GM21528 (cell line): ENCODE measurements at regions not wholly inside any gene's neighbourhood (a gene's known extent, or its start where the extent isn't known, plus 50 kb on each side); places are given as distances from the start of the nearest gene placed in this dataset.

Source experiments
- ATAC-seq: cut with Tn5 transposase; IDR thresholded peaks from one replicate; pipeline ENCODE4 v1.9.1; 2021; ENCODE audit warnings: mild to moderate bottlenecking, moderate library complexity; ENCODE audit not compliant: unreplicated experiment, low FRiP score

DNA sequence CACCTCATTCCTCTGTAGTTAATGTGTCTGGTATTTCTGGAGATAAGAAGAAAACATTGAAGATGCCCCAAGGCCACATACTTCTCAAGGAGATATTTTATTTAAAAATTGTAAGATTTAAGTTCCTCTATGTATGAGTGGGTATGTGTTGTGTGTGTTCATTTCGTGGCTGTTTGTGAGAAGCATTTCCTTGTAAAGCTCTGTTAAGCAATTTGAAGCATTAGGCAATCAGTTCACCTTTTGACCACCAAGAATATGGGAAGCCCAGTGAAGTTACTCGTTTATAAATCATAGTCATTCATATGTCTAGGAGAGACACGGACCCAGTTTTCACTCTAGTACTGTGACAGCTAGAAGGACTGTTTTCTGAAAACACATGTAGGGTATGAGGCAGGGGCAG, 717.6 kb upstream of the MAP3K7 start:
- no peak for ATAC-seq

DNA sequence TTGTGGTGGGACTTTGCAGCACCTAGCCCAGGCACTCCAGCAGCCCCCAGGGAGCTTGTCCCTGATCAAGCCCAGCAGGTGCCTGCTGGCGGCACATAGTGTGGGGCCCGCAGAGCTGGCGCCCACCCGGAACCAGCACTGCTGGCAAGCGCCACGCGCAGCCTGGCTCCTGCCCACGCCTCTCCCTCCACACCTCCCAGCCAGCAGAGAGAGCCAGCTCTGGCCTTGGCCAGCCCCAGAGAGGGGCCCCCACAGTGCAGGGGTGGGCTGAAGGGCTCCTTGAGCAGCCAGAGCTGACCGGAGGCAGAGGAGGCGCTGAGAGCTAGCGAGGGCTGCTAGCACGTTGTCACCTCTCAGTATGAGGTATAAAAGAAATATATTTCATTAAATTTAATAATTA, 716.5 kb upstream of the MAP3K7 start:
- ATAC-seq, result no peak

DNA sequence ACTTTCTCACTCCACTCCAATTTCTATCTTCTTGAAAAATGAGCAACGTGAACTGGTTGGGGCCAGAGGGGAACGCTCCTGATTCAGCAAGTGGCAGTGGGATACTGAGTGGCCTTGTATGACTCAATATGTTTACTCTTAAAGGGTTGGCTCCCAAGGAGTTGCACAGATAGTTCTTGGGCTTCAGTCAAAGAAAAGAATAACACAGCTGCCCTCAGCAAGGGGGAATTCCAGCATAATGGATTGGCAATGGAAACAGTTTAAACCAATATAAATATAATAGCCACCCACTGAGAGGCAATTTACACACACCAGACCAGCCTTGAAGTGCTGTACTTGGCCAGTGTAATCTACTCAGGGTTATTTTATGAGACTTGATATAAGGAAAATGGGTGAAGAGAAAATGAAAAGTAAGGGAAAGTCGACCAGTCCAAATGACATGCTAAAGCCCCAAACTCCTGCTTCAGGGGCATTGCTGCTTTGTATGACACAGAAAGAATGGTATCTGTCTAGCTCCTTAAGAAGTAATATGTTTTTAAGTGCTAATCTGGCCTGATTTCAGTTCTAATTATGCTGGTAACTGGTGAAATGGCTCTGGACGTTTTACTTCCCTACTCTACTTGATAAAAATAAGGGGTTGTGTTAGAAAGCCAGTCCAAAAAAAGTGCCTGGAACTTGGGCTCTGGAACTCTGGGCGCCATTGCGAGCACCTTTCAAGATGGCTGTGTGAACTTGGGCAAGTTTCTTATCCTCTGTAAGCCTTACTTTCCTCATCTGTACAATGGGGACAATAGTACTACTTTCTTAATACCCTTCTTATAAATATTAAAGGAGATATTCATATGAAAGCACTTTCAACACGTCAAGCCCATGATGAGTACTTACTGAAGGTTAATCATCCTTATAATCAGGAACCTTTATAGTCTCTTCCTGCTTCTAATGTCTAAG, 712.9 kb upstream of the MAP3K7 start:
- ATAC-seq, result no peak

GRCh38 chr6:91298543-91299145, 711.8 kb upstream of the MAP3K7 start:
- ATAC-seq, result no peak

GRCh38 chr6:91293395-91293794, 706.5 kb upstream of the MAP3K7 start:
- no peak for ATAC-seq

DNA sequence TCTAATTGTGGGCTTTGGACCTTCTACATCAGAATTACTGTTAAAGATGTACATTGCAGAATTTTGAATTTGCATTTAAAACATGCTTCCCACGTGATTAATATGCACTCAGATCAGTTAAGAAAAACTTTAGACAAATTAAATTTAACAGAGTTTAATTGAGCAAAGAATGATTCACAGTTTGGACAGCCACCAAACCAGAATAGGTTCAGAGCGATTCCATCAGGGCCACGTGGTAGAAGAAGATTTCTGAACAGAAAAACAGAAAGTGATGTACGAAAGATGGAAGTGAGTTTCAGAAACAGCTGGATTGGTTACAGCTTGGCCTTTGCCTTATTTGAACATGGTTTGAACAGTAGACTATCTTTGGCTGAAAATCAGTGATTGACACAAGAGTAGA, 704.2 kb upstream of the MAP3K7 start:
- no peak for ATAC-seq

DNA sequence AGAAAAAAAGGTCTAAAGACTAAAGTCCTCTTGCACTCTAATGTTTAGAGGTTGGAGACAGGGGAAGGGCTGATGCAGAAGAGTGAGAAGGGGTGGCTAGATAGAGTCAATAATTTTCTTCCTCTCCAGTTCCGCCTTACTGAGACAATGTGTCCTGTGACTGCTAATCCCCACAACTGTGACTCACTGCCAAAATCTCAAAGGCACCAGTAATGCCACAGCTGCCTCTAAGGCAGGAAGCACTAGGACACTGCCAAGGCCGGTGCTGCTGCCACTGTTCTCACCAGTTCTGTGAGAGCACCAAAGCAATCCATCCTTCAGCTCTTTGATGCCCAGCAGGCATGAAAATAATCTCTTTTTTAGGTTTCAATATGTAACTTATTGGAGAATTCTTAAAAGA, 701.9 kb upstream of the MAP3K7 start:
- ATAC-seq, result no peak

GRCh38 chr6:91281901-91282300, 695.0 kb upstream of the MAP3K7 start:
- ATAC-seq, result no peak

DNA sequence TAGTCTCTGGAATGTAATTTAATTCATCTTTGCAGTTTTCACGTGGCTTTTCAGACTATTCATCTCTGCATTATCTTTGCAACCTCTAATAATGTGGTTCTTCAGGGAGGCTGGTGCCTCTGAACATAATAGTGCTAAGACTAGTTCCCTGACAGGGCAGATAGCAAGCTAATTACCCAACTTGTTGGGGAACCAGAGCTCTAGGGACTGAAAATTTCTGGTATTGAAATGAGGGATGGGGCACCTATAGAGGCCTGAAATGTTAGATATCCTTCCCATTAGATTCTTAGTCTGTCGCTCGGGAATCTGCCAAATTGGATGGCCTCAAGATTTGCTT, 693.6 kb upstream of the MAP3K7 start:
- no peak for ATAC-seq

GRCh38 chr6:91279740-91280493, 693.0 kb upstream of the MAP3K7 start:
- no peak for ATAC-seq

DNA sequence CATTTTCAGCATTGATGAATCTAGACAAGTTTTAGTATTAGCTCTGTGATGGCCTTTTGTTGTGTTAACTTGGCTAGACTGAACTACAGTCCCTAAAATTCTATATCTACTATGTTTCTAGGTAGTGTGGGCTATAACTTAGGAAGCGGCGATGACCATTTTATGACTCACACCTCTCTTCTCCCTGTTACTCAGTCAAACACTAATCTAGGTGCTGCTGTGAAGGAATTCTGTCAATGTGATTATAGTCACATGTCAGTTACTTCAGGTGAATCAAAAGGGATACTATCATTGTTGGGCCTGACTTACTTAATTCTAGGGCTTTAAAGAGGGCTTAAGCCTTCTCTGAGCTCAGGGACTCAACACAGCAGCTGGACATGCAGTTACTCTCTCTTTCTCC, 691.5 kb upstream of the MAP3K7 start:
- no peak for ATAC-seq

DNA sequence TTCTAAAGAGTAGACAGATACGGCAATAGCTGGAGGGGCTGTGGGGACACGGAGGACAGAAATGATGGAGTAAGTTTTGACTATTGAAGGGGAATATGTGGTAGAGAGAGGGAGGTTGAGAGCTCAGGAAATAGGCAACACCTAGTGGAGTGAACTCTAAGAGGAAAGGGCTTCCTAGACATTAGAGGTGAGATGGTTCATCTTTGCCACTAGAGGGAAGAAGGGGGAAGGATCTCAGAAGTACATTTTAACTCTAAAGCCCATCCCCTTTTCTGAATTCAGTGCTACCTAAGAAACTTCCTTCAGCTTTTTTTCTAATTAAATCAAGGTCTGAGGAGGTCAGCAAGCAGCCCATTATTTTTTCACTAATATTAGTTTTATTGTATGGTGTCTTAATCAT, 689.4 kb upstream of the MAP3K7 start:
- ATAC-seq, result no peak

DNA sequence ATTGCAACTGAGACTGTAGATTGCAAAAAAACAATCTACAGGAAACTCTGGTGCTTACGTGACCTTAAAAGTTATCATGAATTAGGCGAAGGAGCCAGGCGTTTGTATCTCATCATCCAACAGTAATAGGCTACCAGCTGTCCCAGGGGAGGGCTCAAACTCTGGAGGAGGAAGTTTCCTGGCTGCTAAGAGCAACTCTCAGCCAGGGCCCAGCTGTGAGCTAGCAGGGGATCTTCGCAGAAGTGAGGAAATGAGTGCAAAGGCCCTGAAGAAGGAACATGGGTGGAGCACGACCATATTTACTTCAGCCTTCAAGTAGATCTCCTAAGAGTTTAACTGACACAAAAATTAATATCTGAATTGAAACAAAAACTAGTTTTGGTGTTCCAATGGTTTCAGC, 686.9 kb upstream of the MAP3K7 start:
- no peak for ATAC-seq

DNA sequence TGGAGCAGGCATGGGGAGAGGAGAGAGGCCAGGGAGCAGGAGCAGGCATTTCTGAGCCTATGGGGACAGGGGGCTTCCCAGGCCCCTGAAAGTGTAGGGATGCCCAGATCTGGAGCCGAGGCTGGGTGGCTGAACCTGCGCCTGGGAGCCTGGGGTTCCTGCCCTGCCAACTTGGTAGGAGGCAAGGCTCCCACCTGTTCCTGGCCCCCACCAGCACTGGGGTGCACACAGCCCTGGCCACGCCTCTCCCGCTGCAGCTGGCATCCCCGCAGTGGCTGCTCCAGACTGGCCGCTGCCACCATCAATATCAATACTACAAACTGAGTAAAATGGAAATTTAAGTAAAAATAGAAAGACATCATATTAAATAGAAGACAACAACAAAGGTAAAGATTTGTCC, 684.9 kb upstream of the MAP3K7 start:
- ATAC-seq, result no peak

DNA sequence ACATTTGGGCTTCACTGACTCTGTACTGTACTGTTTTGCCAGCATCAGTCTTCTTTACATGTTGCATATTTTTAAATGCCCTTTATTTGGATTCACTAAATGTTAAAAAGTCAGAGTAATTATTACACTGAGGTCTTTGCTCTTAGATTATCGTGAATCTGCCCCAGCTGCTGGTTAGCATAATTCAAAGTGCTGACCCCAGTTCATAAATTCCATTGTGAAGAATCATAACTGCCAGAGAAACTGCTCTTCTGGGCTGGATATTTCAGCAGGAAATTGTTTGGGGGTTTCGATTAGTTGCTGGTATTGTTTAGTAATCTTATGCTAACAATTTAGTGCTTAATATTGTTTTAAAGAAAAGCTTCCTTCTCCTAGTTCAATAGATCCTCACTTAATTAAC, 682.1 kb upstream of the MAP3K7 start:
- ATAC-seq, result no peak

- no peak for ATAC-seq
Observed at GRCh38 chr6:91267246-91267645, 680.4 kb upstream of the MAP3K7 start.

DNA sequence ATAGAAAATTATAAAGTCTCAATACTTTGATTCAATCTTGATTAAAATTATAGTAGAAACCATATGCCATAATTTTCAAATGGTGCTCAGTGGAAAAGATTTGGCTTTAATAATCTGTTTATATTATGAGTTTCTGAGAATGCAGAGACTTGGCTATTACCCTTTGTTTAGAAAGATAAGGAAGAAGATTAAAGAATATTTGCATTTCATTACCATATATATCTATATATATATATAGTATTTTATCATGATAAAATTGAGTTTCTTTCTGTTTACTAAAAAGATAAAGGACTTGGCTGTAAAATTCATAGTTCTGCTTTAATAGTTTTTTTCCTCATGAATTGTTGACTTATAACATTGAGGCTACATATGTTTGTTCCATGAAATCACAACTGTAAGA, 679.3 kb upstream of the MAP3K7 start:
- no peak for ATAC-seq

DNA sequence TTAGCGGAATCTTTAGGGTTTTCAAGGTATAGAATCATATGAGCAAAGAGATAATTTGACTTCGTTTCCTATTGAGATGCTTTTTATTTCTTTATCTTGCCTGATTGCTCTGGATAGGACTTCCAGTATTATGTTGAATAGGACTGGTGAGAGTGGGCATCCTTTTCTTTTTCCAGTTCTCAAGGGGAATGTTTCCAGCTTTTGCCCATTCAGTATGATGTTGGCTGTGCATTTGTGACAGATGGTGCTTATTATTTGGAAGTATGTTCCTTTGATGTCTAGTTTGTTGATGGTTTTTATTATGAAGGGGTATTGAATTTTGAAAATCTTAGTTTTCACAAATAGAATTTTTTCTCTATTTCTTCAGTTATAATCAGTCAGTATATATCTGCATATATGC, 656.6 kb upstream of the MAP3K7 start:
- ATAC-seq, result no peak

DNA sequence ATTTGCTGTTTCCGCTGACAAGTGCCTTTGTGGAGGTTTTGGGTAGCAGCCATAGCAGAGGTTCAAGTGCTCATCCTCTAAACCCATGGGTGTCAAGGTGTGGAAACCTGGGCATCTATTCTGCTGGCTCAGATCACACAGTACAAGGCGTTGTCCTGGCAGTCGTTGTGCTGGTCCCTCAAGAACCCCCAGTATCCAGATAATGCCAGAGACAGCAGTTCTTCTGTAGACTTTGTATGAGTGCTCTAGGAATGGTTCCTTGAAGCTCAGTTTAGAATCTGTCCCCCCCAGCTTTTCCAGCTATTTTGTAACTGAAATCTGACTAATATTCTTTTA, 655.7 kb upstream of the MAP3K7 start:
- no peak for ATAC-seq

DNA sequence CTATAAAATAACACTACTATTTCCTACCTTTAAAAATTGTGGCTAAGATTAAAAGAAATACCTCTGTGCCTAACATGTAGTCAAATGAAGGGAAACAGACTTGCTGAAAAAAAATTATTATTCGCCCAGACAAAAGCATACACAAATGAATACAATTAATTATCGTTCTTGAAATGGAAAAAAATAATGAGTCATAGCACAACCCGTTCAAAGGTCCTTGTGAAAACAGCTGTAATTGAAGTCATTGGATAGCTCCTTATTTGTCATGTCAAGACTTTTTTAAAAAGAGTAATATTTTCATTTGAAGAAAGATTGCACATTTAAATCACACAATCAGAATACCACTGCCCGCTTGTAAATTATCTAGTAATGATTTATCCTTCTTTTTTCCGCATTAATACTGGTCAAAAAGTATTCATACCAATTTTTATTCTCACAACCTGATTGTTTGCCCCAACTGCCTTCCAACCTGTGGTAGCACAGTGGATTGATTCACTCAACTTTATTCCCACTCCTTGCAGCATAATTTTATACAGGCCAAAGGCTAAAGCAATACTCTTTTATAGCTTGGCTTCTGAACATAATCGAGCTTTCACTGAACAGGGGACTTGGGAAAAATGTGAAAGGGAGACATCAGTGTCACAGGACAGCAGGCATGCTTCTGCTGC, 655.2 kb upstream of the MAP3K7 start:
- no peak for ATAC-seq
